IPS DF 4.7 (cell line): ENCODE measurements at regions not wholly inside any gene's neighbourhood (a gene's known extent, or its start where the extent isn't known, plus 50 kb on each side); places are given as distances from the start of the nearest gene placed in this dataset.

ENCODE experiments used
- DNase-seq: peaks from one replicate; pipeline ENCODE4 v3.0.0-alpha.2; 2013; ENCODE audit warnings: low spot score; ENCODE audit errors: extremely low read depth

DNA sequence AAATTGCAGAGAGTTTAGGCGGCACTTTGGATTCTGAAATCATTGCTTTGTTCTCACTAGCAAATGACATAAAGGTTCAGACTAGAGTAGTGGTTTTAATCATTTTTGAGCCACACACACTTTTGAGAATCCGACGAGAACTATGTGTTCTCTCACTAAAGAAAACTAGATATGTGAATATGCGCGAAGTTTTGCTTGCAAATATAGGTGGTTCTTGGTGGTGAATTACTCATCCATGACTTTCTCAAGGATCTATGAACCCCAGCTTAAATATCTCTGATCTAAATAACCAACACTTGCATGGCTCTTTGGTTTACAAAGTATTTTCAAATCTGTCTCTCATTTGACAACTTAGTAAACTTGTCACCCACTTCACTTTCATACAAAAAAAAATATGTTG is 54.8 kb downstream of the NOG start:
- DNase-seq, result no peak

DNA sequence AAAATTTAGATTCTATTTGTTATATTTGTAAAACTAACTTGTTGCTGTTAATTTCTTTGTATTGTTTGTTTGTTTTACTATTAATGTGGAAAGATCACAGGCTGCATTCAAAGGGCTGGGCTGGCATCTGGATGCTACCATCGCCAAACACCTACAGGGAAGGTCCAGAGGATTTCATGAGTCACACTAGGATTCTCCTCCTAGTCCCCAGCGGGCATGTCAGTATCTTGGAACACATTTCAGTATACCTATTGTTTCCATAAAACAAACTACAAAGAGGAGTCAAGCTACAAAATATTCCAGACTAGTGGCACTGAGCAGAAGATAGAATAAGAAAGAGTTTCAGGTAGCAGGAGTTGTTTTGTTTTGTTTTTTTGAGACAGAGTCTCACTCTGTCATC is 55.3 kb downstream of the NOG start:
- no peak for DNase-seq

DNA sequence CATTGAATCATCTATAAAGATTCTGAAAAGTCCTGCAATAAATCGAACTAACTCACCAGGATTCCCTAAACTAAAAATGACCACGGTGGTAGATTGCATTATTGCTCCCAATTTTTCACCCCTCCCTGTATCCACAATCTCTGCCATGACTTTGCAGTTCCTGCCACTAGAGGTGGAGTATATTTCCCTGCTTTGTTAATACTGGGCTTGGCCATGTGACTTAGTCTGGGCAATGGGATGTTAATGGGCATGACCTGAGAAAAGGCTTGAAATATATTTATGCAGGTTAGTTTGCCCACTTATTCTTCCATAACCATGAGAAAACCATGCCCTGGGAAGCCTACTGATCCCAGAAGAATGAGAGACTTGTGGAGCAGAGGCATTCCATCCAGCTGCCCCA is 59.1 kb downstream of the NOG start:
- no peak for DNase-seq

- peak; percentile 36 for DNase-seq
Observed at GRCh38 chr17:56653877-56654276, 60.4 kb downstream of the NOG start.

DNA sequence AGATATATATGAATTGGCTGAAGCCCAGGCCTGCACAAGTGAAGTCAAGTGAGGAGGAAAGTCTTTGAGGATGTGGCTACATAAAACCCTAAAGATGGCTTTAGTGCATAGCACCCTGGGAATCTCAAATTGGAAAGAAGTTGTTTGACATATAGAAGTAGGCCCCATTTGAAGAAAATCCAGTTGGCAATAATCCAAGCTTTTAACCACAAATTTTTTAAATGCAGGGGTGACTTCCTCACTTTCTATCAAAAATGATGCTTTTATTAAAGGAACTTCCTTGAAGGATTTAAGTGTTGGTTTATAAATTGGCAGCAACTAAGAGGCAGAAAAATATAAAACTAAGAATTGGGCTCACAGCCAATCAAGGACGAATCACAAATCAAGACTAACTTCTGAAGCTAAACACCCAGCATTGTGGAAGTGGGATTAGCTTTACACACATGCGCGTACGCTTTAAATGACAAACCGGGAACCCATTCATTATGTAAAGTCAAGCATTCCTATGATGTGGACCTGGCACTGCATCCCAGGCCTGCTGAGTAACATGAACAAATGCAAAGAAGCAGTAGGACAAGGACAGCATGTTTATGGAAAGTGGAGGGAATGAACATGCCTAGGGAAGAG is 63.3 kb downstream of the NOG start:
- DNase-seq, result no peak

DNA sequence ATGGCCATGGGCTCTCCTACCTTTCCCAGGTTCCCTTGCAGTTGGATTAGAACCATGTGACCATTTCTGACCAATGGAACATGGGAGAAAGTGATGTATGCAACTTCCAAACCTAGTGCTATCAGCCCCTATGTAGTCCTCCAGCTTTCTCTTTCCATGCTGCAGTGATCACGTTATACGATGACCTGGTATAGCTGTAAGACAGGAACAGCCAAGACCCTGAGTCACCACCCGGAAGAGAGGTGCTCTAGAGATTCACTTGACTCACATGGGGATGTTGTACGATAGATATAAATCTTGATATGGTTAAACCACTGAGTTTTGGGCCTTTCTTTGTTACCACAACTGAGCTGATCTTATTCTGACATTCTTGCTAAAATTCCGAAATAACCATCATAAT is 65.1 kb downstream of the NOG start:
- DNase-seq, result no peak

DNA sequence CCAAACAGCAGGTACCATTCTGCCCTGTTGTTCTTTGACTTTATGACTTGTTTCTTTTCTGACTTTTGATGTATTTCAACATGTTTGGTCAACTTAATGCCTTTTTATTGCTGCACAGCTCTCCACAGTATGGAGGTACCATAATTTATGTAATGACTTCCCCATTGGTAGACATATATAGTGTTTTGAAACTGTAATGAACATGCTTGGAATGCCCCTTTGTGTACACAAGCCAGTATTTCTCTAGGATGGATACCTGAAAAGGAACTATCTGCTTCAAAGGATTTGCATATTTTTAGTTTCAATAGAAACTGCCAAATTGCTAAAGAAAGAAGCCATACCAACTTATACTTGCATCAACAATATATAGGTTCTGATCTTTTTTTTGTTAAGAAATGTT is 66.1 kb downstream of the NOG start:
- no peak for DNase-seq

- no peak for DNase-seq
Observed at GRCh38 chr17:56661906-56662305, 68.4 kb downstream of the NOG start.

DNA sequence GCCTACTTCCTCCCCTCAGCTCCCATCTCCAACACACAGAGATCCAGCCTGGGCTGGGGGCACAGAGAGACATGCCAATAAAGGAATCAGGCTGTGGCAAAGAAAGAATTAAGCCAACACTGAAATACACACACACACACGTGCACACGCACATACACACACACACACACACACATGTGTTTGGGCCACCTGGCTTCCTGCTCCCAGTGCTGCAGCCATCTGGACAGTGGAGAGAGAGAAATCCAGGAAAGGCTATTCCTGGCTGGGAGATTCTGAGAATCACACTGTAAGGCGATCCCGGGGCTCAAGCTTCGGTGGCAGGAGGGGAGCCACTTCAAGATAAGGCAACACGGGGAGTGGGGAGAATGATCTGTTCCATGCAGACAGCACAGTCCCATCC is 72.4 kb downstream of the NOG start:
- DNase-seq, result no peak

- no peak for DNase-seq
Observed at GRCh38 chr17:56667925-56668458, 74.5 kb downstream of the NOG start.

DNA sequence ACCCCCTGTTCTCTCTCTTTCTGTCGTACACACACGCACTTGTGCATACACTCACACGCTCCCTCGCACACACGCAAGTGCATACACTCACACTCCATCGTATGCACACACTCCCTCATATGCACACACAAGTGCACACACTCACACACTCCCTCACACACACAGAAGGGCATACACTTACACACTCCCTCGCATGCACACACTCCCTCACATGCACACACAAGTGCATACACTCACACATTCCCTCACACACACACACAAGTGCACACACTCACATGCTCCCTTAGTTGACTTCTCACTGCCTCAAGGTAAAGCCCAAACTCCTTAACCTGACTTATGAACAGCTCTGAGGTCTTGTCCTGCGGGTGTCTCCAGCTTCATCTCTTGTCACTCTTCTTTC is 78.7 kb downstream of the NOG start:
- no peak for DNase-seq

- no peak for DNase-seq
Observed at GRCh38 chr17:56674401-56674925, 81.0 kb downstream of the NOG start.

DNA sequence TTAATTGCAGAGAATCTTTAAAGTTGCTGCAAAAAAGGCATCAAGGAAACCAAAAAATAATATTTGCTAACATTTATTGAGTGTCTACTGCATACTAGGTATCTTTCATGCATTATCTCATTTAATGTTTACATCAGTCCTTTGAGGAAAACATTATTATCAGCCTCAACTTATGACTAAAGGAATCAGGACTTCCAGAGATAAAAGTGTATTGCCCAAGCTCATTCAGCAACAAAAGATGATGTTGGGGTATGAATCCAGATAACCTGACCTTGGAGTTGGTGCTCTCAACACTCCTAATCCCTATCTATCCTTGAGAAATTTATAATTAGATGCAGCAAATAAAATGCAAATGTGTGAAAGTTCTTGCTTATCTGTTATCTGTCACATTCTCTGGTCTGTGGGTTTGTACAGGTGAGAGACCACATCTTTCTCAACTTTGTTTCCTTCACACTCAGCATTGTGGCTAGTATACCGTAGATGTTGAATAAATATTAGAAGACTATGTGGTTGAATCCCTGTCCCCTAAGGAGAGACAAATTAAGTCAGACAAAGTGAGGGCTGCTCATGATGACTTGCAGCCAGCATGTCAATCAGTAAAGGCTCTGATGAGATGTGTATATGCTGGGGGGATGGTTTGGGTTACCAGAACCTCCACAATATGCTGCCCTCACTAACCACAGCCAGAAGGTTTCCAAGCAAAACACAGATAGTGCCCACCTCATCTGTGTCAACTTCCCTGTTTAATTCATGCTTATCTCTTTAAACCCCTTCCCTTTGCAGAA is 82.6 kb downstream of the NOG start:
- no peak for DNase-seq

DNA sequence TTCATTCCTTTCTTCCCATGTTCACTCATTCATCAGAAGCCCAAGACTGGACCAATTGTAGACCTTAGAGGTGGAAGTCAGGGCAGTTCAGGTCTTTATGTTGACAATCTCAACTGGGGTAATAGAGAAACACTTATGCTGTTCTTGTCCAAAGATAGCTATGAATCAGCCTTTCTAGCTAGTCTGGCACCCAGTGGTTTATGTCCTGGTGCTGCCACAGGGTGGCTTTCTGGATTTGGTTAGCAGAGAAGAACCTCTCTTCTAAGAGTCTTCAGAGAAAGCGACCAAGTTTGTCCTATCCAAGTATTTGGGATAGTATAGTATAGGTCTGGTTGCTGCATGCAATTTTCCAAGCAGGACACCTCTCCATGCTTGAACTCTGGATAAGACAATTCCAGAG is 83.3 kb downstream of the NOG start:
- no peak for DNase-seq

DNA sequence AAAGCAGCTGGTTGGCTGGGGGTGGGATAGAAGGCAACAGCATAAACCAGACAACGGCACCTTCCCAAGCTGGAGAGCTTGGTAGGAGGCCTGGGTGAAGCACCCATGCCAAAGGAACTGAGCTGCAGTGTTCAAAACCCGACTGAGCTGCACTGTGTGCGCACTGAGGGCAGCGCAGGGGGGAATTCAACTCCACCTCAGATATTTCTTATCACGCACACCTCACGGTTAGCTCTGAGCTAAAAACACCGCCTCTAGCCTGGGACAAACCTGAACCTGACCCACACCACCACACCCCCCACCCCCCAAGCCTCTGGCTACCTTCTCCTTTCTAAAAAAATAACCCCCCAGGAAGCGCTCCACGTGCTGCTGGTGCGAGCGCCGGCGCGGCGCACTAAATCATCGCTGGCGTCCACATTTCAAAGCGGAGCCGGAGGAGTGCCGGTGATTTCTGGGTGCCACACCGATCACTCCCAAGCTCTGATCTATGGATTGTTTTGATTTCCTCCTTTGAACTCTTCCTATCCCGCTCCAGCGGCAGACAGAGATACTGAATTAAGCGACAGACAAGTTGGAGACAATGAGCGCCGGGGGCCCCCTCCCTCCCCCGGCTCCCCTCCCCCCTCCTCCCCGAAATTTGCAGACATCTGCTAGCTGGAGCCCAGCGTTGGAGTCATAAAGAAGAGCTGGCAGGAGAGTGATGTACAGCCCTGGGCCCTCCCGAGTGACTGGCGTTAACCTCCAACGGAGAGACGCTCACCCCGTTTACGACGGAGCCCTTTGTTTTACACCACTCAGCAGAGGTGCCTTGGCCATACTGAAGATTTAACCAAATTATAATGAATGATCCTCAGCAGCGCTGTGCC is 85.0 kb downstream of the NOG start:
- no peak for DNase-seq

DNA sequence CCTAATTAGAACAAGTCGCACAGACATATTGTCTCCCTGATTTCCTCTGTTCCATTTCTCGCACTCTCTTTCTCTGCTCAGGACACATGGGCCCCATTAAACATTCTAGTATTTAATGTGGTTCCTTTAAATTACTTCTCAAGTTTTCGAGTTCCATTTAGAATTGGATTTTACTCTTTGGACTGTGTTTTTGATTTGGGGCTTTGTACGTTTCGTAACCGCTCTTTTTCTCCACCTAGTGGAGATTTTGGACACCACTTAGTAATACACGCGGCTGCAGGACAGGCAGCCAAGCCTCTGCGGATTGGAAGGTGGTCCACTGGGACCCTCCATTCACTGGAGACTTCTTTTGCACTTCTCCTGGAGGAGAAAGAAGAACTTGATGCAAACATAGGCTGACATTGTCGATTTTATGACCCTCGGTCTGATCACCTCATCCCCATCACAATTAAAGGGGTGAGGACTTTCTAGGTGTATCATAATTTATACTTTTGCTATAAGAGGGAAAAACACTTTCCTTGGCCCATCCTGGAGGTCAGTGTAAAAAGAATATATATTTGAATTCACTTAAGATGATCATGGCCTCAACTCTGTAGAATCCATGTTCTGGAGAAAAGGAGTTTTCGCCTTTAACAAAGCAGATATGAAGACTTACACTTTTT is 85.7 kb downstream of the NOG start:
- no peak for DNase-seq

DNA sequence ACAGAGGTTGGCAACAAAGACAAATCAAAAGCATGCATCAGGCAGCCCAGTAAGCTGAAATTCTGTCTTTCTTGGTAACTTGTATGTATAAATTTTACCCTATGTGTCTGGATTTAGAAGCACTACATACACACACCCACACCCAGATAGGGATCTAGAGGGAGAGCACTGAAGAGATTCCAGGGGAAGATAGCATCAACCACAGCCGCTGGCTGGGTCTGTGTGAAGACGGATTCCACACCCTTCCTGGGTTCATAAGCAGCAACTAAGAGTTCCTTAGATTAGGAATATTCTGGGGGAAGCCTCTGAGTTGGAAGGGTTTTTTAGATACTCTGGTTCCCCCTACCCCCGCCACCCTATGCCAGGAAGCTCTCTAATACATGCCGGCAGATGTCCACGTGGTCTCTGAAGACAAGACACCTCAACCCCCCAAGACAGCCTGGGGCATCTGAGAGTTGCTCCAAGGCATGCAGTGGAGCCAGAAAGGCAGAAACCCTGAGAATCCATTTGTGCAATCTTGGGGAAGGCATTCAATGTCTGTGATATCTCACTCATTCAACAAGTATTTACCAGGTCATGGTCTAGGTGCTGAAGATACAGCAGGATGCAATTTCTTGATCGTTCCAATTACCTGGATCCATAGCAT is 86.4 kb downstream of the NOG start:
- DNase-seq, result no peak

GRCh38 chr17:56680676-56681075 is 87.2 kb downstream of the NOG start:
- no peak for DNase-seq

DNA sequence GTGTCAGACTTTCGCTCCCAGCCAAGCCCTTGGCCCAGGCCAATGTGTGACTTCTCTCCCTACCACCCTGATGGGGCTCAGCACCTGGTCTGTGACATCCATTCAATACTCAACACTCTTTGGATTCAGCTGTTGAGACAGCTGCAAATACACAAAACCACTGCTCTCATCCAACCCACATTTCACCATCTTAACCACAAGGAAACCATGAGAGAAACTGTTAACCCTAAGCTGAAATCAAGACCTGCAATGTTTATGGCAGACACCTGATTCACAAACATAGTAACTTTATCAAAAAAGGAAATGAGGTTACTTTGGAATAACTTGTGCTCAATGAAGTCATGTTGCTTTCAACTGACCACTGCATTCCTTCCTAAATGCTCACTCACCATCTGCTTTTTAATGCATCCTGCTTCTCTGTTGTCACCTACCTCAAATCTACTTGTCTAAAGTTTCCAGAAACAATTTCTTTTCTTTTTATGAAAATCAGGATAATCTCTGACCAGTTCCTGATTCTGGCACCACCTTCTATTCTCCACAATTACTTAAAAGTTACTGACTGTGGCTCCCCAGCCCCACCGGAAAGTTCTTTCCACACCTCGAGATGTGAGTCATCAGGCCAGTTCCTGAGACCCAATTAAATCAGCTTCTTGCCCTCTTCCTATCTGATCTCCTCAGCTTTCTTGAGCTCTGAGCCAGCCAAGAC is 88.2 kb downstream of the NOG start:
- no peak for DNase-seq

DNA sequence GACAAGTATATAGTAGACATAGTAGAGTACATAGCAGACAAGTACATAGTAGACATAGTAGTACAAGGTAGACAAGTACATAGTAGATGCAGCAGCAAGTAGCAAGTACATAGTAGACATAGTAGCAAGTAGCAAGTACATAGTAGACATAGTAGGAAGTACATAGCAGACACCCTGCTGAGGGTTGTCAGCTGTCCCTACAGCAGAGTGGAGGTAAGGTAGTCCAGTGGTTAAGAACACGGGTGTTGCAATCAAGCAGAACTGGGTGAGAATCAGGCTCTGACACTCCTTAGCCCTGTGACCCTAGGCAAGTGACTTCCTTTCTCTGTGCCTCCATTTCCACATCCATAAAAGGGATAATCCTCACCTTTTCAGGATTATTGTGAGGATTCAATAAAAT is 94.7 kb downstream of the NOG start:
- no peak for DNase-seq
